Stimulated activated CD8-positive, alpha-beta memory T cell treated with anti-CD3 and anti-CD28 coated beads, Interleukin-2, amount 100 ng/mL, for 48 hours (primary cell): ENCODE measurements at regions not wholly inside any gene's neighbourhood (a gene's known extent, or its start where the extent isn't known, plus 50 kb on each side); places are given as distances from the start of the nearest gene placed in this dataset.

Experiments used
- DNase-seq, 2 donors: peaks; one replicate each; pipeline ENCODE4 v3.0.0-alpha.2; 2020; ENCODE audit warnings: low read depth in 2 of 2

GRCh38 chr20:42020316-42020715 lies 402.1 kb upstream of the CHD6 start:
- DNase-seq: no peak

GRCh38 chr20:42018979-42019378 lies 400.8 kb upstream of the CHD6 start:
- DNase-seq: no peak

- no peak for DNase-seq
These were observed 391.9 kb upstream of the CHD6 start for GRCh38 chr20:42010090-42010489.

GRCh38 chr20:42007251-42007650 lies 389.1 kb upstream of the CHD6 start:
- DNase-seq: no peak

- no peak for DNase-seq
These were observed 387.0 kb upstream of the CHD6 start for GRCh38 chr20:42005211-42005610.

- no peak for DNase-seq
These were observed 385.2 kb upstream of the CHD6 start for GRCh38 chr20:42003380-42003779.

- DNase-seq: no peak
These were observed 380.6 kb upstream of the CHD6 start for GRCh38 chr20:41998539-41999341.

- no peak for DNase-seq
These were observed 378.8 kb upstream of the CHD6 start for GRCh38 chr20:41996951-41997350.

- no peak for DNase-seq
These were observed 374.3 kb upstream of the CHD6 start for GRCh38 chr20:41992481-41992880.

GRCh38 chr20:41991412-41991811 lies 373.2 kb upstream of the CHD6 start:
- no peak for DNase-seq

- no peak for DNase-seq
These were observed 371.9 kb upstream of the CHD6 start for GRCh38 chr20:41989935-41990635.

- DNase-seq: no peak
These were observed 371.0 kb upstream of the CHD6 start for GRCh38 chr20:41989039-41989679.

GRCh38 chr20:41984031-41984430 lies 365.9 kb upstream of the CHD6 start:
- DNase-seq: no peak

GRCh38 chr20:41983159-41983558 lies 365.0 kb upstream of the CHD6 start:
- no peak for DNase-seq

- DNase-seq: no peak
These were observed 363.6 kb upstream of the CHD6 start for GRCh38 chr20:41981746-41982145.

- DNase-seq: no peak
These were observed 360.7 kb upstream of the CHD6 start for GRCh38 chr20:41978875-41979274.

GRCh38 chr20:41978246-41978790 lies 360.1 kb upstream of the CHD6 start:
- DNase-seq: no peak

GRCh38 chr20:41969656-41970055 lies 351.5 kb upstream of the CHD6 start:
- DNase-seq: no peak

- no peak for DNase-seq
These were observed 342.0 kb upstream of the CHD6 start for GRCh38 chr20:41960166-41960565.

GRCh38 chr20:41958391-41958790 lies 340.2 kb upstream of the CHD6 start:
- no peak for DNase-seq

- DNase-seq: no peak
These were observed 338.3 kb upstream of the CHD6 start for GRCh38 chr20:41956338-41957074.

GRCh38 chr20:41952166-41952565 lies 334.0 kb upstream of the CHD6 start:
- DNase-seq: no peak
